Stimulated activated naive CD4-positive, alpha-beta T cell treated with Interleukin-2 at 50 U/mL for 16 hours (primary cell): ENCODE measurements at regions not wholly inside any gene's neighbourhood (a gene's known extent, or its start where the extent isn't known, plus 50 kb on each side); places are given as distances from the start of the nearest gene placed in this dataset.

ENCODE experiments used
- DNase-seq: peaks from one replicate; lab custom pipeline; 2025; lab: John Stamatoyannopoulos, UW

DNA sequence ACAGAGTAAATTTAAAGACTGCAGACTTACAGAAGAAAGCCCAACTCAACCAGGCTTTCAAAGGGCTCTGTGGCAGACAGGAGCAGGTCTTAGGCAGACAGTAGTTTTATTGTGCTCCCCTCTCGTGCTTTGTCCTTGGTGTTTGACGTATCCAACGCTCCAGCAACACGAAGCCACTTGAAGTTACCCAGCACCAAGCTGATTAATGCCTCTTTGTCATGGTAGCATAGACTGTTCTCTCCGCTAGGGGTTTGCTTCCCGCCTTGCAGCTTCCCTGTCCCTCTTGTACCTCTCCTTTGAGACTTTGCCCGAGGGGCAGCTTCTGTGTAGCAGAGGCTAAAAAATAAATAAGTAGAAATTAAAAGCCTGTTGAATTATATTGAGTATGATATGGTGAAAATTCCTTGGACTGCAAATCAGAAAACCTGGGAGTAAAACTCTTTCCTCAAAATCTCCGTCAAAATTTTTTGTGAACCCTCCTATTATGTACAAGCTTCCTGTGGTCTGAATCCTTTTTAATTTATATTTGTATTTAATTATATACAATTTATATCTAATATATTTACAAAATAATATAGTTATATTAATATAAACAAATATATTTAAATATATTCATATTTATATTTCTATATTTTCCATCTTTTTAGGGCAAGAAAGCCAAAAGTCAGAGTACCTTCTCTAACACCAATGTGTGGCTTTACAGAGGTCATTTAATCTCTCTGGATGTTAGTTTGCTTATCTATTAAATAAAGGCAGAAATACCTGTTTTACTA is 405.4 kb downstream of the DMAC1 start:
- DNase-seq, result no peak

DNA sequence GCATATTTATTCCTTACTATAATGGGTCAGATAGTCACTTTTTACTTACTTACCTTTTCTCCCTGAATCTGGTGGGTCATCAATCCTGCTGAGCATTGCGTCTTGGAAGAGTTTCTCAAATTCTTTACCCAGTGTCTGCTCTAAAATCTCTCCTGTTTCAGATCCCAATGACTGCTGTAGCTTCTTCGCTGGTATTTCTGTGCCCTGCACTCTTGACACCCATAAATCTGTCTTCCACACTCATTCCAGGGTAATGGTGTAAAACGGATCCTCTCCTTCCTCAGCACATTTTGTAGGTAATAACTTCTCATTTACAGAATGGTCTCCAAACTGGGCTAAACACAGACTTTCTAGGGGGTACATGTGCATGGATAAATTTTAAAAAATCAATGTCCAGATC is 407.4 kb downstream of the DMAC1 start:
- no peak for DNase-seq

GRCh38 chr9:7388755-7389154 is 410.8 kb downstream of the DMAC1 start:
- no peak for DNase-seq

- DNase-seq, result no peak
These were observed 411.7 kb downstream of the DMAC1 start for GRCh38 chr9:7387840-7388239.

GRCh38 chr9:7382304-7382703 is 417.3 kb downstream of the DMAC1 start:
- no peak for DNase-seq

DNA sequence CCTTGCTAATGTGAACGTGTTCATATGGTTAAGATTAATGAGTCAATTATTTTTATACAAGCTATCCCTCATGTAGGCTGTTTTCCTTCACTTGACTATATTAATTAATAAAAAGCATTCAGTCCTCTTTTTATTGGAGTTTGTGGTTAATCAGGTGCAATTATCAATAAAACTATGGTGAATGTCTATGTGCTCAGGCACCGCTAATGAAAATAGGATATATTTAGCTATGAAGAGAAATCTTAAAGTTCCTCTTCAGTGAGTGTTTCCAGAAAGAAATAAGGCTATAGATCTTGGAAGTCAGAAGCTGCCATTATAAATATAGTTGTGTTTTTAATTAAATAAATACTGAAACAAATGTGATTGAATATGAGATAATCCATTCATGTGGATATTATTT is 422.1 kb downstream of the DMAC1 start:
- DNase-seq, result no peak

GRCh38 chr9:7376833-7377232 is 422.7 kb downstream of the DMAC1 start:
- no peak for DNase-seq

DNA sequence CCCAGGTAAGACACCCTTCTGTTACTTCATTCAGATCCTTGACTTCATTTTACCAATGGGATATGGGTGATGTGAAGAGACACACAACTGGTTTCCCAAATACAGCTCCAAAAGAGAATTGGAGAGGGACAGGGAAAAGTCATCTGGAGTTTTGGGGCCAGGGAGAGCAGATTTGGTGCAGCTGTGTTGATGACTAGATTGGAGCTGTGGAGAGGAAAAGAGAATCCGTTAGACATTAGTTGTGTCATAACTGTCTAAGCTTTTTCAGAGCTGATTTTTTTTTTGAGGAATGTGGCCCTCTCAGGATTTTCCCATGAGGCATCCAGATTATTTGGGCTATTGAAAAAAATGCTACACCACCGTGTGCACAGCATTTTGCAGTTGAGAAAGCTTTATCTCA is 423.4 kb downstream of the DMAC1 start:
- no peak for DNase-seq

- no peak for DNase-seq
These were observed 424.5 kb downstream of the DMAC1 start for GRCh38 chr9:7375013-7375511.

GRCh38 chr9:7370988-7371387 is 428.6 kb downstream of the DMAC1 start:
- no peak for DNase-seq

DNA sequence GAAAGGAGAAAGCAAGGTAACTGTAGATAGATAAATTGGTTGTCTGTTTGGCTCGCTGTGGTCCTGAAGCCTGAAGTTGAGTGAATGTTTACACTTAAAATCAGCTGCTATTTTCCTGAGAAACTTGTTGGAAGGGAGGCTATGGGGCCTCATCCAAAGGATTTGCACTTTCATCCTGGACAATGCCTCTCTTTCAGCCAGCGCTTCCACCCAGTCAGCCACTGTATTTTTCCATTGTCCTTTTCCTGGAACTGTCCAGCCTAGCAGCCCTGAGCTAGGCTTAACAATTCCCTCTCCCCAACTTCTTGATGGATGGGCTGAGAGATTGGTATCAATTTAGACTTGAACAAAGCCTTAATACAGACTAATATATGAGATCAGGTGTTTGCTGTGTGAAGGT is 429.2 kb downstream of the DMAC1 start:
- DNase-seq, result no peak

DNA sequence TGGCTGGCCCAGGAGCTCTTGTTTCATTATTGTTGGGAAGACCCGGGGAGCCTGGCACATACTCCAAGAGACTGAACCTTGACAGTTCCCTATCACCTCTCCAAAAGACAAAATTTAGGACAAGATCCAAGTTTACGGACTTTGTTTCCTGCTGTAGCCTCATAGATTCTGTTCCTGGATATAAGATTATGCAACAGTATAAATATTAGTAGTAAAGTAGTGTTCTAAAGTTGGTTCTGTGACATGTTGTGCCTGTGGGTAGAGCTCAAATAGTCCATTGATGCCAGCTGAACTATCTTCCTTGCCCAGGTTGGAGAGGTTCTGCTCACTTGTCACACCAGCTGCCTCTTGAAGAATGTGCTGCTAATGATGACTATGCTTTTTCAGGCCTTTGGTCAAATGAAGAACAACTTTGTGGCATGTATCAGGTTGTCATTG is 430.2 kb downstream of the DMAC1 start:
- DNase-seq, result no peak

GRCh38 chr9:7368410-7369292 is 430.9 kb downstream of the DMAC1 start:
- no peak for DNase-seq

DNA sequence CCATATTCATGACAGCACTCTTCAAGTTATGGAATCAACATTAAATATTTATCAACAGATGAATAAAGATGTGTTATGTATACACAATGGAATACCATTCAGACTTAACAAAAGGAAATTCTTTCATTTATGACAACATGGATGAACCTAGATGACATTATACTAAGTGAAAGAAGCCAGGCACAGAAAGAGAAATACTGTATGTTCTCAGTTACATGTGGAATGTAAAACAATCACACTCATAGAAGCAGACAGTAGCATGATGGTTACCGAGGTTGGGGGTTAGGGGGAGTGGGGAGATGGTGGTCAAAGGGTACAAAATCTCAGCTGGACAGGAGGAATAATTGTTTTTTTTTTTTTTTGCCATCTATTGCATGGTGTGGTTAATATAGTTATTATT is 431.9 kb downstream of the DMAC1 start:
- DNase-seq, result no peak

DNA sequence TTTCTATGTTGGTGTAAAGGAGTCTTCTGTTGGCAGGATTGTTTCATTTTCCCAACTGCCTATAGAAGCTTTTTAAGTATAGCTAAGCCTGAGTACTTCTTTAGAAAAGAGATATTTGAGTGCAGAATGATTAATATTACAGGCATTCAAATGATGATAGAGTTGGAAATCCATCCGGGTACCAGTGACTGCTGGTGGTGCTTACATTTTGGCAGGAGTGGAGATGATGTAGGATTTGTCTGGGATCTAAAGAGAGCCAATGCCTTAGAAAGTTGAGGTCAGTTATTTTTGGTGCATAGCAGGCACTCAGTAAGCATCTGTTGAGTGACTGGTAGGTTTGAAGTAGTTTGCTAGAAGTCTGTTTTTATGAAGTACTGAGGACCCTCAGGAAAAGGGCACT is 433.5 kb downstream of the DMAC1 start:
- DNase-seq, result no peak

DNA sequence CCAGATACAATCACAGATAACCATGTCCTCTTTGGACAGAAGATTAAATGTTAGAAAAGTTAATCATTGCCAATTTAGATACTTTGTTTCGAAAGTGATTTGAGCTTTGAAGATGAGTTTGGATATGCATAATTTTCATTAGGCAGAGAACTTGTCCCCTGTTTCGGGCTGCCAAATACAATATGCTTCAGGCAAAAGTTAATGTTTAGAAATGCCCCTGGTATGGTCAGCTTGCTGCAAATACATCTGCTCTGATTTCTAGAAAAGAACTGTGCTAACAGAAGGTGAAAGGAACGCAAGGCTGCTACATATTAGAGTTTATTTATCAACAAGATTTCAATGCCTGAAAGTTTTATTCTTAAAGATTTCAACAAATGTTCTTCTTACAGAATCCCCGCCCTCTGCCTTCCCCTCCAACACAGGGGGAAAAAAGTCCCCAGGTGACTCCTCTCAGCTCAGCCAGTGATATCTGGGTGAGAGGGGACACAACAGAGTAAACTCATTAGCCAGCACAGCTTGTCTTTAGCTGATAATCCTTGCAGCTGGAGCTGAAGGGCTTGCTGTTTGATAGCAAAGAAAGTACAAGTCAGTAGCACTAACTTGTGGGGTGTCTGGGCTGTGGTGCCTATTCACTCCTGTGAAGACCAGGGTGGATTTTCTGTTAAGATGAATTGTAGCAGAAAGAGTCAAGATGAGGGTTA is 435.7 kb downstream of the DMAC1 start:
- no peak for DNase-seq

GRCh38 chr9:7360513-7360912 is 439.1 kb downstream of the DMAC1 start:
- DNase-seq, result no peak

DNA sequence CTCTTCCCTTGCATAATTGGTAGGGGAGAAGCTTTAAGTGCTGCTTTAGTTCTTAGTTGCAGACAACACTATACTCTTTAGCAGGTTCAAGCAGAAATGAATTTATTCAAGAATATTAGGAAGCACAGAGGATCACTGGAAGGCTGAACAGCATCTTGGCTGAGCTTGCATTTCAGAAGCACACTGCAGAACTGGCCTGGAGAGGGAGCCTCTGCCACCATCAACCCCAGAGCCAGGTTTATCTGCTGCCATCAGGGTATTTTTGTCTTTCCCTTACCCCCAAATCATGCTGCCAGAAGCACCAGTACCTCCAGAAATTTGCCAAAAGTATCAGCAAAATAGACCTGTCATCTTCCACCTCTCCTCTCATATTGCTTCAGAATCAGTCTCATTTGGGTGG is 440.7 kb downstream of the DMAC1 start:
- DNase-seq, result no peak

- DNase-seq, result no peak
These were observed 444.9 kb downstream of the DMAC1 start for GRCh38 chr9:7354704-7355103.

- no peak for DNase-seq
These were observed 450.9 kb downstream of the DMAC1 start for GRCh38 chr9:7348692-7349091.

GRCh38 chr9:7347556-7347955 is 452.0 kb downstream of the DMAC1 start:
- DNase-seq, result no peak

- no peak for DNase-seq
These were observed 453.4 kb downstream of the DMAC1 start for GRCh38 chr9:7346144-7346543.

DNA sequence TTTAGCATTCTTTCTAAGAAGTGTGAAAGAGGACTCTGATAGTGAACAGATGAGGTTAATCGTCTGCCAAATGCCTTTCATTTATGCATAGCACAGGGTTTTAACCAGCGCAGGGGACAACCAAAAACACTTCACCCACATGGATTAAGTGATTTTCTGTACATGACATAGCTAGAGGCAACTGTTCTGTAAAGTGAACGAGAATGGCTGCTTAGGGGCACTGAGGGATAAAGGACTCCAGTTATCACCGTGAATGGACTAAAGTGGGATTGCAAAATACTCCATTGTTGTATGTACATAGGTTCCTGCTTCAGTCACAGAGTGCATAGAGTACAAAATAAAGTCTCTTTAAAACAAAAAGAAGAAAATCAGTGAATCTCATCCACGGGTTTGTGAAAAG is 456.8 kb downstream of the DMAC1 start:
- DNase-seq, result no peak
